ENCODE measurements at regions not wholly inside any gene's neighbourhood (a gene's known extent, or its start where the extent isn't known, plus 50 kb on each side); places are given as distances from the start of the nearest gene placed in this dataset.
"Not testable (repeated sequence)": the region's sequence is repeated elsewhere in the genome, so short reads cannot be mapped to it uniquely, and the experiment has no call there.

DNA sequence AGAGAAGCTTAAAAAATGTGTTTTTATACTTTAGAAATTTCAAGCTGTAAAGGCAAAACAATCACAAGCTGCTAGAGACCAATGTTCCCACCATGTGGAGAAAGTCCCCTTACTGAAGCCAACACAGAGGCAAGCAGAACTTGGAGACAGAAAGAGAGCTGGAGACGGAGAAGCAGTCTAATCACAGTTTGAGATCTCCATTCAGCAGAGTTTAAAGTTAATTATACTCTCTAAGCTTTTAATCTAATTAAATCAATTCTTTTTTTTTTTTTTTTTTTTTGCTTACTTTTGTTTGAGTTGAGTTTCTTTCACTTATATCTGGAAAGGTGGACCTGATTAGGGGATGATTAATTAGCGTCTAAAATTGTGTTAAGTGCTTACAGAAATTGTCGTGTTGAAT, 1534.3 kb downstream of the MAT2B start:
- no peaks in the 10 kb centered on the region for H3K36me3 ChIP-seq (ENCODE audit: control insufficient read depth in 4 of 4, insufficient read depth in 3 of 4, low read depth in 1 of 4, low read length in 3 of 4)
- H3K9ac ChIP-seq (ENCODE audit: low read depth in 1 of 2, low read length in 2 of 2), result no peak overlapping the region
- no peak overlapping the region for H3K27ac ChIP-seq (ENCODE audit: low read depth in 1 of 2, low read length in 2 of 2)
- TF ChIP-seq EGR1 (IDR thresholded peaks at IDR 0.05; ENCODE audit: low read depth in 2 of 2) (no peak), FOXA2 (IDR thresholded peaks at IDR 0.05) (no peak), JUND (IDR thresholded peaks at IDR 0.05) (no peak)
- TF ChIP-seq, protein P1, sequence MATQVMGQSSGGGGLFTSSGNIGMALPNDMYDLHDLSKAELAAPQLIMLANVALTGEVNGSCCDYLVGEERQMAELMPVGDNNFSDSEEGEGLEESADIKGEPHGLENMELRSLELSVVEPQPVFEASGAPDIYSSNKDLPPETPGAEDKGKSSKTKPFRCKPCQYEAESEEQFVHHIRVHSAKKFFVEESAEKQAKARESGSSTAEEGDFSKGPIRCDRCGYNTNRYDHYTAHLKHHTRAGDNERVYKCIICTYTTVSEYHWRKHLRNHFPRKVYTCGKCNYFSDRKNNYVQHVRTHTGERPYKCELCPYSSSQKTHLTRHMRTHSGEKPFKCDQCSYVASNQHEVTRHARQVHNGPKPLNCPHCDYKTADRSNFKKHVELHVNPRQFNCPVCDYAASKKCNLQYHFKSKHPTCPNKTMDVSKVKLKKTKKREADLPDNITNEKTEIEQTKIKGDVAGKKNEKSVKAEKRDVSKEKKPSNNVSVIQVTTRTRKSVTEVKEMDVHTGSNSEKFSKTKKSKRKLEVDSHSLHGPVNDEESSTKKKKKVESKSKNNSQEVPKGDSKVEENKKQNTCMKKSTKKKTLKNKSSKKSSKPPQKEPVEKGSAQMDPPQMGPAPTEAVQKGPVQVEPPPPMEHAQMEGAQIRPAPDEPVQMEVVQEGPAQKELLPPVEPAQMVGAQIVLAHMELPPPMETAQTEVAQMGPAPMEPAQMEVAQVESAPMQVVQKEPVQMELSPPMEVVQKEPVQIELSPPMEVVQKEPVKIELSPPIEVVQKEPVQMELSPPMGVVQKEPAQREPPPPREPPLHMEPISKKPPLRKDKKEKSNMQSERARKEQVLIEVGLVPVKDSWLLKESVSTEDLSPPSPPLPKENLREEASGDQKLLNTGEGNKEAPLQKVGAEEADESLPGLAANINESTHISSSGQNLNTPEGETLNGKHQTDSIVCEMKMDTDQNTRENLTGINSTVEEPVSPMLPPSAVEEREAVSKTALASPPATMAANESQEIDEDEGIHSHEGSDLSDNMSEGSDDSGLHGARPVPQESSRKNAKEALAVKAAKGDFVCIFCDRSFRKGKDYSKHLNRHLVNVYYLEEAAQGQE (IDR thresholded peaks at IDR 0.05), result no peak
- TF ChIP-seq, protein P2, sequence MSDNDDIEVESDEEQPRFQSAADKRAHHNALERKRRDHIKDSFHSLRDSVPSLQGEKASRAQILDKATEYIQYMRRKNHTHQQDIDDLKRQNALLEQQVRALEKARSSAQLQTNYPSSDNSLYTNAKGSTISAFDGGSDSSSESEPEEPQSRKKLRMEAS (IDR thresholded peaks at IDR 0.05), result no peak
- H3K9me3 ChIP-seq (ENCODE audit: control insufficient read depth in 4 of 4, low read length in 3 of 4), result no peaks in the 10 kb centered on the region
- no peak for DNase-seq (ENCODE audit: low spot score)
- WGBS, result 70% methylated on average over 3 of the region's 3 CpGs
- H3K4me3 ChIP-seq (ENCODE audit: low read depth in 1 of 3, low read length in 3 of 3), result no peak overlapping the region
- no peaks in the 10 kb centered on the region for H3K4me1 ChIP-seq (ENCODE audit: control insufficient read depth in 4 of 4, insufficient read depth in 4 of 4, low read length in 3 of 4)
- H3K27me3 ChIP-seq (ENCODE audit: control insufficient read depth in 4 of 4, insufficient read depth in 4 of 4, low read length in 3 of 4), result peaks cover 0 to 3% (median 0%) of the 10 kb centered on the region in 4 donors

DNA sequence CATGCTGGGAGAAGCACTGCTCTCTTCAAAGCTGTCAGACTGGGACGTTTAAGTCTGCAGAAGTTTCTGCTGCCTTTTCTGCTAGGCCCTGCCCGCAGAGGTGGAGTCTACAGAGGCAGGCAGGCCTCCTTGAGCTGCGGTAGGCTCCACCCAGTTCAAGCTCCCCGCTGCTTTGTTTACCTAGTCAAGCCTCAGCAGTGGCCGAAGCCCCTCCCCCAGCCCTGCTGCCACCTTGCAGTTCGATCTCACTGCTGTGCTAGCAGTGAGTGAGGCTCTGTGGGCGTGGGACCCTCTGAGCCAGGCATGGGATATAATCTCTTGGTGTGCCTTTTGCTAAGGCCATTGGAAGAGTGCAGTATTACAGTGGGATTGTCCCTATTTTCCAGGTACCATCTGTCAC, 1540.5 kb downstream of the MAT2B start:
- not testable (repeated sequence) for H3K36me3 ChIP-seq (ENCODE audit: control insufficient read depth in 4 of 4, insufficient read depth in 3 of 4, low read depth in 1 of 4, low read length in 3 of 4); DNase-seq (ENCODE audit: low spot score); H3K4me3 ChIP-seq (ENCODE audit: low read depth in 1 of 3, low read length in 3 of 3); H3K9me3 ChIP-seq (ENCODE audit: control insufficient read depth in 4 of 4, low read length in 3 of 4); H3K9ac ChIP-seq (ENCODE audit: low read depth in 1 of 2, low read length in 2 of 2); H3K4me1 ChIP-seq (ENCODE audit: control insufficient read depth in 4 of 4, insufficient read depth in 4 of 4, low read length in 3 of 4); H3K27me3 ChIP-seq (ENCODE audit: control insufficient read depth in 4 of 4, insufficient read depth in 4 of 4, low read length in 3 of 4); H3K27ac ChIP-seq (ENCODE audit: low read depth in 1 of 2, low read length in 2 of 2)
- WGBS, result 70% methylated on average over 7 of the region's 7 CpGs

DNA sequence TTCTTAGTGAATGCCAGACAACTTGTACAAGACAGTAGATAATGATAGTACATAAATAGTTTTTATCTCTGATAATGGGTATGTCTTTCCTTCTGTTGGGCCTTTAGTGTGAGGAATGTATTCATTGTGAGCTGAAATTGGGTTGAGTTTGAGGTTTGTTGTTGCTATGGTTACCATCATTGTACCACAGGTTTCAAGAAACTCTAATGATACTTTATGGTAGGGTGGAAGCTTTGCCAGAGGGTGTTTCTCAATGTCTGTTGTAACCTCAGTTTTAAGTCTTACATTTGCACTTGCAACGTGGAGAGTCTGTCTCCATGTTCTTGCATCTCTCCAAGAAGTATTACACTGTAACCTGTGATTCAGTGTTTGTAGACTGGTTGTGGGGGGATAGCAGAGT, 1550.1 kb downstream of the MAT2B start:
- Histone ChIP-seq H3K9me3 (ENCODE audit: control insufficient read depth in 4 of 4, low read length in 3 of 4) (no peaks in the 10 kb centered on the region), H3K27me3 (ENCODE audit: control insufficient read depth in 4 of 4, insufficient read depth in 4 of 4, low read length in 3 of 4) (no peaks in the 10 kb centered on the region), H3K4me1 (ENCODE audit: control insufficient read depth in 4 of 4, insufficient read depth in 4 of 4, low read length in 3 of 4) (no peaks in the 10 kb centered on the region), H3K4me3 (ENCODE audit: low read depth in 1 of 3, low read length in 3 of 3) (no peak overlapping the region), H3K36me3 (ENCODE audit: control insufficient read depth in 4 of 4, insufficient read depth in 3 of 4, low read depth in 1 of 4, low read length in 3 of 4) (no peaks in the 10 kb centered on the region), H3K9ac (ENCODE audit: low read depth in 1 of 2, low read length in 2 of 2) (no peak overlapping the region), H3K27ac (ENCODE audit: low read depth in 1 of 2, low read length in 2 of 2) (no peak overlapping the region)
- TF ChIP-seq FOXA2 (IDR thresholded peaks at IDR 0.05) (no peak), HNF4G (IDR thresholded peaks at IDR 0.05) (no peak), HNF4A (conservative IDR thresholded peaks at IDR 0.05) (no peak), FOXA1 (IDR thresholded peaks at IDR 0.05) (no peak), YY1 (IDR thresholded peaks at IDR 0.05) (no peak), SP1 (IDR thresholded peaks at IDR 0.05) (no peak), JUND (IDR thresholded peaks at IDR 0.05) (no peak), NR2F2 (IDR thresholded peaks at IDR 0.05) (no peak), RXRA (IDR thresholded peaks at IDR 0.05) (no peak), TAF1 (conservative IDR thresholded peaks at IDR 0.05) (no peak), RAD21 (IDR thresholded peaks at IDR 0.05) (no peak), EGR1 (IDR thresholded peaks at IDR 0.05; ENCODE audit: low read depth in 2 of 2) (no peak)
- TF ChIP-seq, protein P2 (IDR thresholded peaks at IDR 0.05), result no peak
- TF ChIP-seq, protein P3, sequence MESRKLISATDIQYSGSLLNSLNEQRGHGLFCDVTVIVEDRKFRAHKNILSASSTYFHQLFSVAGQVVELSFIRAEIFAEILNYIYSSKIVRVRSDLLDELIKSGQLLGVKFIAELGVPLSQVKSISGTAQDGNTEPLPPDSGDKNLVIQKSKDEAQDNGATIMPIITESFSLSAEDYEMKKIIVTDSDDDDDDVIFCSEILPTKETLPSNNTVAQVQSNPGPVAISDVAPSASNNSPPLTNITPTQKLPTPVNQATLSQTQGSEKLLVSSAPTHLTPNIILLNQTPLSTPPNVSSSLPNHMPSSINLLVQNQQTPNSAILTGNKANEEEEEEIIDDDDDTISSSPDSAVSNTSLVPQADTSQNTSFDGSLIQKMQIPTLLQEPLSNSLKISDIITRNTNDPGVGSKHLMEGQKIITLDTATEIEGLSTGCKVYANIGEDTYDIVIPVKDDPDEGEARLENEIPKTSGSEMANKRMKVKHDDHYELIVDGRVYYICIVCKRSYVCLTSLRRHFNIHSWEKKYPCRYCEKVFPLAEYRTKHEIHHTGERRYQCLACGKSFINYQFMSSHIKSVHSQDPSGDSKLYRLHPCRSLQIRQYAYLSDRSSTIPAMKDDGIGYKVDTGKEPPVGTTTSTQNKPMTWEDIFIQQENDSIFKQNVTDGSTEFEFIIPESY (IDR thresholded peaks at IDR 0.05), result no peak
- TF ChIP-seq, protein P4, sequence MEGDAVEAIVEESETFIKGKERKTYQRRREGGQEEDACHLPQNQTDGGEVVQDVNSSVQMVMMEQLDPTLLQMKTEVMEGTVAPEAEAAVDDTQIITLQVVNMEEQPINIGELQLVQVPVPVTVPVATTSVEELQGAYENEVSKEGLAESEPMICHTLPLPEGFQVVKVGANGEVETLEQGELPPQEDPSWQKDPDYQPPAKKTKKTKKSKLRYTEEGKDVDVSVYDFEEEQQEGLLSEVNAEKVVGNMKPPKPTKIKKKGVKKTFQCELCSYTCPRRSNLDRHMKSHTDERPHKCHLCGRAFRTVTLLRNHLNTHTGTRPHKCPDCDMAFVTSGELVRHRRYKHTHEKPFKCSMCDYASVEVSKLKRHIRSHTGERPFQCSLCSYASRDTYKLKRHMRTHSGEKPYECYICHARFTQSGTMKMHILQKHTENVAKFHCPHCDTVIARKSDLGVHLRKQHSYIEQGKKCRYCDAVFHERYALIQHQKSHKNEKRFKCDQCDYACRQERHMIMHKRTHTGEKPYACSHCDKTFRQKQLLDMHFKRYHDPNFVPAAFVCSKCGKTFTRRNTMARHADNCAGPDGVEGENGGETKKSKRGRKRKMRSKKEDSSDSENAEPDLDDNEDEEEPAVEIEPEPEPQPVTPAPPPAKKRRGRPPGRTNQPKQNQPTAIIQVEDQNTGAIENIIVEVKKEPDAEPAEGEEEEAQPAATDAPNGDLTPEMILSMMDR (IDR thresholded peaks at IDR 0.05; ENCODE audit: low read depth, low read length, missing input control), result no peak
- TF ChIP-seq, protein P5, sequence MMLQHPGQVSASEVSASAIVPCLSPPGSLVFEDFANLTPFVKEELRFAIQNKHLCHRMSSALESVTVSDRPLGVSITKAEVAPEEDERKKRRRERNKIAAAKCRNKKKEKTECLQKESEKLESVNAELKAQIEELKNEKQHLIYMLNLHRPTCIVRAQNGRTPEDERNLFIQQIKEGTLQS (IDR thresholded peaks at IDR 0.05), result no peak
- TF ChIP-seq, protein P1 (IDR thresholded peaks at IDR 0.05), result no peak
- DNase-seq (ENCODE audit: low spot score), result no peak
- WGBS, result 66% methylated on average over 1 of the region's 1 CpG

All from liver (tissue), 8 donors.